GM21786 (cell line): ENCODE measurements at regions not wholly inside any gene's neighbourhood (a gene's known extent, or its start where the extent isn't known, plus 50 kb on each side); places are given as distances from the start of the nearest gene placed in this dataset.

ENCODE experiments used
- ATAC-seq: cut with Tn5 transposase; IDR thresholded peaks from one replicate; pipeline ENCODE4 v1.9.1; 2021; ENCODE audit not compliant: unreplicated experiment

DNA sequence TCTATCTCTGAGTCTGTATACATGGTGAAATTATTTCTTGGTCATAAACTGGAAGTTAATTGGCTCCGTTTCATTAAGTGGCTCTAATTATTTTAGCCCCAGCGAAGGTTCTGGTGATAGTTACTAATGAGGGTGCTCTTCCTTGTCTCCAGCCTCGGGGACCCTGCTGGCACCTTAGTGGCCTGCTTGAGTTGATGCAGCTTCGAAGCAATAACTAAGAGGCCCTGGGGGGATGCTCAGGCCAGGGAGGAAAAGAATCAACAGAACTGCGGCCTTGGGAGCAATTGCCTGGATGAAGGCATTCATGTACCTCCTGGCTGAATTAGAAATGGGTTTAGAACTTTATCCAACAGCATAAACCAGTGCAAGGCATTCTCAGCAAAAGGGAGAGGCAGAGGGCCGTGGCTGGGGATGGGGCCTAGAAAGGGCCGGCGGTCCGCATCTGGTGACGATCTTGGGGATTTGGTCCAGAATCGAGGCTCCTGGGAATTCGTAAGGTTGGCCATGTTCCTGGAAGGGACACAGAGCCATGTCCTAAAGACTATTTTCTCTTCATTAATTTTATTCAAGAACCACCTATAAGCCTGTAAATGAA is 100.0 kb upstream of the AJAP1 start:
- no peak for ATAC-seq

DNA sequence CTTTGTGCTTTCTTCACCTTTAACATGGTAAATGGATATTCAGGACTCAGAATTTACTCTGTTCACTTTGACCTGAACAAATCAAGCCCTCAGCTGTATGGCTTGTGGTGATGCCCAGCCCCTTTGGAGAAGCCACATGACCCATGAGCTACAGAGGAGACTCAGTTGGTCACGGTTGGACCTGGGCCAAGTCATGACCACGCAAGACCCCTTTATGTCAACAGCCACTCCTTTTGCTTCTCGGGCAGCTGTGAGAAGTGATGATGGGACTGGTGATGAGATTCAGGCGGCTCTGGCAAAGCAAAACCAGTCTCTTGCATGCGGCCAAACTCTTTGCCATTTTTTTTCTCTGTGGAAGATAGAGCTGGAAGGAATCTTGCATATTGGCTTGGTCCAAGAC is 96.5 kb upstream of the AJAP1 start:
- no peak for ATAC-seq

DNA sequence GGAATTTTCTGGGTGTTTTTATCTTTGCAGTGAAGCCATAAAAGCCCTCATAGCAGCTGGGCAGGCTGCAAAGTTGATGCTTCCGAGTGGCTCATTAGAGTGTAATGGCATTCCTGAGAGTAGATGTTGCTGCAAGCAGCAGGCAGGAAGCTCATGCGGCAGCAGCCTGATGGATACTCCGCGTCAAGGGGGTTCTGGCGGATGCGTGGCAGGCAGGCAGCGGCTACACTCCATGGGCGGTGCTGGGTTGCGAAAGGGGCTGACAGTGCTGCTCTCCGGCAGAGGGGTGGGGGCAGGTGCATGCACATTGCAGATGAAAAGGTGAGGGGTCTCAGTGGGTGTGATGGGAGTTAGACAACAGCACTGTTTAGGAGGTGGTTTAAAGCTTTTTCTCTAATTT is 93.2 kb upstream of the AJAP1 start:
- ATAC-seq = no peak

DNA sequence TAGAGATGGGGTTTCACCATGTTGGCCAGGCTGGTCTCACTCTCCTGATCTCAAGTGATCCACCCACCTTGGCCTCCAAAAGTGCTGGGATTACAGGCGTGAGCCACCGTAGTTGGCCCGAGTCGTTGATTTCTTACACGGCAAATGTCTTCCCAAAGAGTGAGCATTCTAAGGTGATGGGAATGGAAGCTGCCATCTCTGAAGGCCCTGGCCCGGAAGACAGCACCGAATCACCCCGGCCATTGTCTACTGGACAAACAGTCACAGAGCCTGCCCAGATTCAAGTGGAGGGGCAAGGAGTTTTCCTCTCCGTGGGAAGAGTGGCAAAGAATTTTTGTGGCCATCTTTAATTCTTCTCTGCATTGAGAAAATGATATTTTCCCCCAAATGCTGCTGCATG is 92.1 kb upstream of the AJAP1 start:
- no peak for ATAC-seq

DNA sequence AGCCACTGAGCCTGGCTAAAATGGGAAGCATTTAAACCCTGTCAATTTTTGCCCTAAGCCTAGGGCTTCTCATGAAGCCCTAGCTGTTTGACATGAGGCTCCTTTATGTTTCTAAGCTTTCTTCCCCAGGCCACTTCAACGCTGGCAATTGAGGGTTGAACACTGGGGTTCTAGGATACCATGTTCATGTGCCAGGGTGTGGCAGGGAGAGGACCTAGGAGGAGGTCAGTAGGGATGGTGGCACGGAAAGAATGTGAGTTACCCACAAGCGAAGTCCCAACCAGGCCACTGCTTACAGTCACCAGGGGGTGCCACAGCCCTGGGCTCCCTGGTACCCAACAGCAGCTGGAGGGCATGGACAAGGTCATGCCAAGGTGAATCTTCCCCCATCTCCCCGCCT is 90.8 kb upstream of the AJAP1 start:
- no peak for ATAC-seq

DNA sequence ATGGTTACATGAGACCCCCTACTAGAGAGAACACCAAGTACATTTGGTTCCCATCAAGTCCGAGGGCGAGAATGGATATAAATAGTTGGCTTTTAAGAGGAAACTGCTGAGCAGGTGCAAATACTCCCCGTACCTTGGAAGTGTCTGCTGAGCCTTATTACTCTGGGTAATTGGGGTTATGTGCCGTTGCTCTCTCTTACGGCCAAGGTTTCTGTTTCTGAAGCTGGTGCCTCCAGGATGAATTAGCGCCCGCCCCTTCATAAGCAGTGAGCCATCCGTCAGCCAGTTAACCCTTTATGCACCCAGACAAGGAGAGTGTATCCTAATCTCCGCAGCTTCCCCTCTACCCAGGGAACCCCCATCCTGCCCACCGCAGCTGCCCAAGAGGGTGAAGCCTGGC is 90.4 kb upstream of the AJAP1 start:
- no peak for ATAC-seq

DNA sequence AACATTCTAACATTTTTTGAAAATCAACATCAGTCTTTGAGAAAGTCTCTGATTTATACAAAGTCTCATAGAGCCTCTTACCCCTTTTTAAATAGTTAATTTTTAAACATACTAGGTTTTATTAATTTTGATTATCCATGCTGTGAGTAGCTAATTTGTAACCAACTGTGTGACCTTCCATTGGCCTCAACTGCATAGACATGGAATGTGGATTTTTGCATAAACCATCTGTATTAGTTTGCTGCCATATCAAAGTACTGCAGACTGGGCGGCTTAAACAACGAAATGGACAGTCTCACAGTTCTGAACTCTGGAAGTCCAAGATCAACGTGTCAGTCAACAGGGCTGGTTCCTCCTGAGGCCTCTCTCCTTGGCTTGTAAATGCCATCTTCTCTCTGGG is 89.2 kb upstream of the AJAP1 start:
- ATAC-seq = no peak

DNA sequence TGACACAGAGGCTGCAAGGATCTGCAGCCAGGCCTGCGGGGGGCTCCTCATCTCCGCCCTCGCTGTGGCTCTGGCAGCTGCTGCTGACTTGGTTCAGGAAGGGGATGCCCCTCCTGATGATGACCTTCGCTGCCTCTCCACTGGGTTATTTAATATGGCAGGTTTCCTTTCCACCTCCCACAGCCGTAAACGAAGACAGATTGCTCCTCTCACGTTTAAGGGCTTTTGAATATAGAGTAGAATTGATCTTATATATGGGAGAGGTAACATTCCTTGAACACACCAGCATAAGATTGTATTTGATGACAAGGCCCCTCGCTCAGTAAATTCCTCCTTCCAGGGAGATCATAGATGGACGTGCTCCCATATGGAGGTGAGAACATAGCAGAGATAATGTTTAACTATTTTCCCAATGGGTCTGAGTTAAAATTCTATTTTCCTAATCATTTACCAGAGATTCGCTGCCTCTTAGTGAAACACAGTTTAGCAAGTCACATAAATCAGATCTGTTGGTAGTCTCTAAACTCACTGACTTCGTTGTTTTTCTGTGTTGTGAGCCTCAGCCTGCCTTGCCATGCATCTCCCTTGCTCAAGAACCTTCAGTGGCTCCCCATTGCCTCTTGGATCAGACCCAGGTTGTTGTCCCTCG is 88.5 kb upstream of the AJAP1 start:
- ATAC-seq = no peak

DNA sequence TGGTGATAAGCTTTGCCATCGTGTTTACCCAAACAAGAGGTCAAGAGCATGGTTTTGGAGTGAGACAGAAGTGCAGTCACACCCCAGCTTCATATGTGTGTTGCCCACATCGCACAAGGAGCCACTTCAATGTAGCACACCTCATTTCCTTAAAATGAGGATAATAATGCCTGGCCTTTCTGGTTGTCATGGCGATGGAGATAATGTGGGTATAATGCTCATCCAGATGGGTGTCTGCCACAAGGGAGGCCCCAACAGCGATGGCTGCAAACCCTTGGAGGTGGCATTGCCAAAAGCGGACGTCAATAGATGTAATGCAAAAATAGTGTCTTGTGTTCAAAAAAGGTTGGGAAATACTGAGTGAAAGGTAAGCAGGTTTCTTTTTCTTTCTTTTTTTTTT is 83.1 kb upstream of the AJAP1 start:
- ATAC-seq = no peak

DNA sequence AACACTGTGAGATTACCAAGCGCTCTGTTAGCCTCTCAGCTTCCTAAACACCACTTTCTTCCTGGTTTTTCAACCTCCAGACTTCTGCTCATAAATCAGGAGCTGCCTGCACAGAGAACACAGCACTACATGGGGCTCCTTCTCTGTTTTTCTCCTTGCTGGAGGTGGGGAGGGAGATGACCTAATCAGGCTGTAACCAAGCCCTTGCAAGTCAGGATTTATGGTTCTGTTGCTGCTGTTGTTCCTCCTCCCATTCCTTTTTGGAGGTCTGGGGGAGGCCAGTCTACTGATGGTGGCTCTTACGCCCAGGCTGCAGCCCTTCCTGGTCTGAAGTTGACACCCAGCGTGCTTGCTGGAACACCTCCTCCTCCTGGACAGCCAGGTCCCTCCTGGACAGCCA is 80.9 kb upstream of the AJAP1 start:
- no peak for ATAC-seq

DNA sequence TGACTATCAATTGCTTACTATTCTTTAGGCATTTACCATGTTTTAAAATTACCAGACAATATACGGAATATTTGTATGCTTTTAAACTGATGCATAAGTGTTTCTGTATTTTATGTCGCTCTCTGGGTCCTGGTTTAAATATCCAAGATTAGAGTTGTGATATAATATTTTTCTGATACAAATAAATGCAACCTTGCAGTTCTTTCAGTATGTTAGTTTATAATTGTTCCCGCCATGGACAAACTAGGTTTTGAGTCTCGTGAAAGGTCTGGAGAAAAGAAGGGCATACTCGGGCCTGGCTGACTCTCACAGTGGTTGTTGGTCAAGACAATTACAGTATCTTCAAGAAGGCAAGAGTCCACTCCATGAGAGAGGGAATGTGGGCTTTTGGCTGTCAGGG is 72.6 kb upstream of the AJAP1 start:
- ATAC-seq = no peak

DNA sequence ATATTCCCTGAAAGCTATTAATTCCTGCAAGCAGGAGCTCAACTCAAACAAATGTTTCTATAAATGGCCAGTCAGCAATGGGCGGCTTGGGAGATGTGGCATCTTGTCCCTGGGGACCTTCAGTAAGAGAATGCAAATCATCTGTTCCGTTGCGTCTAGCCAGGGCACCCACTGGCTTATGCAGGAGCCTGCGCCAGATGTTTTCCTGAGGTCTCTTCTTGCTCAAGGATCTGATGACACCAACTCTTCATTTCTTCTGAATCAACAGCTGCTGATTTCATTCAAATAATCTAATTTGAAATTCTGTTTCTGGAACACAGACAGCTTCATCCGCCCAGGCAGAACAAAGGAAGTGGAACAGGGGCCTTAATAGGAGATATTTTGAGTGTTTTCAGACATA is 70.0 kb upstream of the AJAP1 start:
- ATAC-seq = no peak

DNA sequence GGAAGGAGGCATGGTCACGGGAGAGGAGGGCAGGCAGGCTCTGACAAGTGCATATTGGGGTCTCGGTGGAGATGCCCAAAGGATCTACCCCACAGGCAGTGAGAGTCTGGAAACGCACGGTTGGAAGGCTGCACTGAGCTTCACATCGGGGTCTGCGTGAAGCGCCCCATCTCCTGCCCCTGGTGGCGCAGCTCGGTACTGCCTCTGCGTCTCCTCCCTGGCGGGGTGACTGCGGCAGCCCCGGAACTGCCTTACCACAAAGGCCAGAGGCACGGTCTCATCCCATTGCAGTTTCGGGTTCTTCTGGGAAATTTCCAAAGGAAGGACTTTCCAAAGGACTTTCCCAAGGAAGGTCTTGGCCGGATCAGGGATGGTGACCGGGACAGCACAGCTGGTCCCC is 69.2 kb upstream of the AJAP1 start:
- ATAC-seq = no peak

DNA sequence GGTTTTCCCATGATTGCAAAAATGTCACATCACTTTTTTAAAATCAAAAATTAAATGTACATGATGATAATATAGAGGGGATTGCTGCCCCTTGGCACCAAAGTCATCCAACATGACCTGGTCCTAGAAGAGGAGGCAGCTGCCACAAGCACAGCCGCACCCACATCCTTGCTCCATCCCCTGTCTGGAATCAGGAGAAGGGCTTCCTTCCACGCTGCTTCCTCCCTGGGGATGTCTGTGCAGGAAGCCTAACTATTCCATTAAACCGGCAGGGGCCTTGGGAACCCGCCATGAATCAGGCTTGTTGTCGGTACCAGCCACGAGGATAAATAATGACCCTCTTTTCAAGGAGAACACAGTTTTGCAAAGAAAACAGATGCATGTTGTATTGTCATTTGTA is 68.7 kb upstream of the AJAP1 start:
- no peak for ATAC-seq

DNA sequence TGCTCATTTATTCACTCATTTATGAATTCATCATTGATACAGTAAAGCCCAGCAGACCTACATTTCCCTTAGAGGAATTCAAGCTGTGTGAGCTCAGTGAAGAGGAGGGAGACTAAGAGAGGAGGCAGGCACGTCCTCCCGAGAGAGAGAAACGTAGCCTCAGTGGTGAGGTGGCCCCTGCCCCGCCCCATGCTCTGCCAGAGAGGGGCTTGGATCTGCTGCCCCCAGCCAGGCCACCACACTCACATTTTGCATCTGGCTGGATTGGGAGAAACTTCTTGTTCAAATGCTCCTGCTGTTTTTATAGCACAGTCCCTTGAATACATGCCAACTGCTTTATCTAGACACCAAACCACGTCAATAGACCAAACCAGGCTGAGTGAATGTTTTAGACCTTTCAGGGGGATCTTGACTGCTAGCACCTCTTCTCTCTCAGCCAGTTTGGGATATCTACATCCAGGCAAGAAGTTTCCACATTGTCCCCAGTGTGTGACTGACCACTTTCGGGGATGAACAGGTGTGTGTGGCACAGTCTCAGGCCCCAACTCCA is 67.7 kb upstream of the AJAP1 start:
- ATAC-seq = no peak

DNA sequence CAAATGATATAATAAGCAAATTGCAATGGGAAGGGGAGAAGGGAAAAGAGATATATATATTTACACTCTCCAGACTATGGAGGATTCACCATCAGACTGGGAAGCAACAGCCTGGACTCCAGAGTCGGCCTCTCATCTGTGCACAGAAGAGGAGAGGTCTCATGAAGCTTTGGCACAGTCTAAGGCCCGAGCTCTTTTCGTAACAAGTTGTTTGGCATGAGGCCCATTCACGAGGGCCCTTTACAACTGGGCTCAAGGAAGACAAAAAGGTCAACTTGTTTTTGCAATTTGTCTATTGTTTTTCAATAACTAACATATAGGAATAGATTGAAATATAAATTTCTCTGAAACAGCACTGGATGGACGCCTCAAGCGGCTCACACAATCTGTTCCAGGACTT is 66.7 kb upstream of the AJAP1 start:
- no peak for ATAC-seq

DNA sequence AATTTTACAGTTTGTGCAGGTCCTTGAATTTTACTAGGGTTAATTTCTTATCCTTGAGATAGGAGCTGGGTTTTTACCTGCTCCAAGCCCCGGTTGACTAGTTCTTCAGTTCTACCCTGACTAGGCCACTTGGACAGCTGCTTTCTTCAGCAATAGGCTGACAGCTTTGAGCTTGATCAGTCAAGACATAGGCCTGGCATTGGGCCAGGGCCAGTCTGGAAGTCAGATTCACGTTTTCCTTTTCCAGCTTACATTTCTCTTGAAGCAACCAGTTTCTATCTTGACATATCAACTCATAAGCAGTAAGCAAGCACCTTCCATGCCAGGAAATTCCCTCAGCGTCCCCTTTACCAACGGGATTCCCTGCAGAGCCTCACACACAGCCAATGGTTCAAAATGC is 63.7 kb upstream of the AJAP1 start:
- ATAC-seq = no peak

DNA sequence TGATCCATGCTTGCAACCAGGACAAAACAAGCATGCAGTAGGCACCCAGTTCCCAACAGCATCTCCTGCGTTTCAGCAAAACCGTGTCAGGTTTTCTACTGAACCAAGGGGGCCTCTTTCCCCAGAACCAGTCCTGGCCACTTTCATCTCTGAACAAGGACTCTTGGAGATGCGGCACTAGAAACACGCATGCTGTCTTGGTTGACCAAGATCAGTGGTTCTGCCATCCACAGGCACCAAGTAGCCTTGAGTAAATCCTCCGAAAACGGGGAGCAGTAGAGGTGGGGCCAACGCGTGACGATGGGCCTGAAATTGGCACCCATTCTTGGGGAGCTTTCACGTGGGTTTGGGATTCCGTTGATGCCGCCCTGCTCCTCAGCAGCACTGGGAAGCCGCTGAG is 62.5 kb upstream of the AJAP1 start:
- no peak for ATAC-seq

DNA sequence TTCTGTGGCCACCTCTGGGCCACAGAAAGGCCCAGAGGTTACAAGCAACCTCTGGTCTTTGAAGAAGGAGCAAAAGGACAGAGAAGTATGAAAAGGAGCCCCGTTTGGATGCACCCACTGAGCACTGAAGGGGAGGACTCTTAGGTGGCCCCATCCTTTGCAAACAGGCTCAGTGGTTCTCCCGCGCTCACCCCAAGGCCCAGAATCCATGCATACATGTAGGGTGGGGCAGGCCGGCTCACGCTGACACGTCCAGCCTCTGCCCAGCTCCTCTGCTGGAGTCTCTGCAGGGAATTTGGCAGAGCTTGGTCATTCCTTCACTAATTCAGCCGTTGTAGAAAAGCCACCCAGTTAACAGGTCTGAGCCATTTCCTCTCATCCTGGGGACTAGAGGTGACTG is 61.3 kb upstream of the AJAP1 start:
- ATAC-seq = no peak

DNA sequence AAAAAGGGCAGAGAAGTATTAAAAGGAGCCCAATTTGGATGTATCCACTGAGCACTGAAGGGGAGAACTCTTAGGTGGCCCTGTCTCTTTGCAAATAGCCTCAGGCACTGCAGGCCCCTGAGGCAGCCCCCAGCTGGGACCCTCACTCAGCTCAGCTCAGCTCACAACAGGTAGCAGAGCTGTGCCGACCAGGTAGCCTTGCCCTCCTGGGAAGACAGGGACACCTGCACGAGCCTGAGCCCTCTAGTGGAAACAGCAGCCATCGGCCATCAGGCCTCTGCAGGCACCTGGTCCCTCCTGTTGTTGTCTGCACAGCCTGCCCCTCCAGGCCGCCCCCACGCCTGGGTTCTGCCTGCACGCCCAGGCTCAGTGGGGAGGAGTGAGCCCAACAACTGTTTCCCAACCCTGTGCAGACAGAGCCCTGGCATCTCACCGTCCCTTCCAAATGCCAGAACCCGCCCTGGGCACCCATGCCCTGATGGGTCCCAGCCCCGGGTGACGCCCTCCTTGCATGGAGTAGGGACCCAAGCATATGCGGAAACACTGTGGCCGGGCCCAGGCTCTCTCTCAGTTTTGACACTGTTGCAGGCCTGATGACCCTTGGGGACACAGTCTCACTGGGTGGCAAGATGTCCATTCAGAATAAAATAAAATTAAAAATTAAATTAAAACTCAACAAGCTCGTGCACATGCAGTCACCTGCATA is 60.0 kb upstream of the AJAP1 start:
- no peak for ATAC-seq

DNA sequence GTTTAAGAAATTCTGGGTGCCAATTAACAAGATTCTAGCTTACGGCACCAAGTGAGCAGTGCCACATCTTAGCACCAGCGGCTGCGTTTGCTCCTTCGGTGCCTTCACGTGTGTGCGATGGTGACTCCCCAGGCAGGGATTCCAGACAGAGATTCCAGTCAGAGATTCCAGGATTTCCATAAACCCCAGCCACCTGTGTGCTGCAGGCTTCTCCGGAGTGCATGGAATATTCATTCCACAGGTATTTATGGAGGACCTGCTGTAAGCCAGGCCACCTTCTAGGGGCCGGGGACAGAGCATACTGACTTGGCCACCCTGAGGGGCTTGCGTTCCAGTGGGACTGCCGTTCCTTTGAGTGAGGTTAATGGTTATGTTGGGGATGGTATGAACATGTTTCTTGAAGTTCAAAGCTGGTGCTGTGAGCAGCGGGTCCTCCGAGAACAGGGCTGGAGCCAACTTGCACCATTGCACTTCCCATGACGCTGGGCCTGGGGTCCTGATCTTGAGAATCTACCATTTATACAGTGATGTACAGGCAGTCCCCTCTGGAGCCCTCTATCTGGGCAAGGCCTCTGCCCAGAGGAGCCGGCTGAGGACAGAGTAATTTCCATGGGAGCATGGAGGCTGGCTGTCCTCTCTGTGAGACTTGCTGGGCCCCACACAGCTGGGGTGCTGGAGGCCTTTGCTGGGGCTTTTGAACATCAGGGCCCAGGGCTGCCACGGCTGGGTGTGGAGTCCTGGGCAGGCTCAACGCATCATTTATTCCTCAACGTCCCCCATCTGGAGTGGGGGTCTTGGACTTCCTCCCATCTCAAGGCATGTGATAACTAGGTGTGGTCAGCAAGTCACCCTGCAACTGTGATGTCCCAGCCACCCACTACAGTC is 58.8 kb upstream of the AJAP1 start:
- ATAC-seq = no peak
